ENCODE measurements at regions not wholly inside any gene's neighbourhood (a gene's known extent, or its start where the extent isn't known, plus 50 kb on each side); places are given as distances from the start of the nearest gene placed in this dataset.
"Not testable (repeated sequence)": the region's sequence is repeated elsewhere in the genome, so short reads cannot be mapped to it uniquely, and the experiment has no call there.

DNA sequence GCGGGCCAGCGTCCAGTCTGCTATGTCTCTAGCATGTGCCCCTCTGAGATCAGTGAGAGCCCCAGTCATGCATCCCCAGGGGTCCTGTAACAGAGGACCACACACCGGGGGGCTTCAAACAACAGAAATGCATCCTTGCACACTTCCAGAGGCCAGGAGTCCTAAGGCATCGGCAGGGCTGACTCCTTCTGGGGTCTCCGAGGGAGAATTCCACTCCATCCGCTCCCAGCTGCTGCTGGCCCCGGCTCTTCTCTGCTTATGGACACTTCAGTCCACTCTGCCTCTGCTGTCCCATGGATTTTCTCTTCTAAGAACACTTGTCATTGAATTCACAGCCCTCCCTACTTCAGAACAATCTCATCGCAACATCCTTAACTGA is 157.6 kb downstream of the NPIPB11 start:
- DNase-seq; H3K4me2 ChIP-seq (replicated peaks; ENCODE audit: extremely low read depth, low read length, poor library complexity, severe bottlenecking); H3K4me3 ChIP-seq (replicated peaks in 1 of 3; ENCODE audit: low read depth in 2 of 3, low read length in 3 of 3); H3K9ac ChIP-seq (ENCODE audit: insufficient read depth, low read length, poor library complexity, severe bottlenecking); H2AFZ ChIP-seq (ENCODE audit: insufficient read depth, low read depth, low read length, poor library complexity, severe bottlenecking); H4K20me1 ChIP-seq (ENCODE audit: insufficient read depth, low read length); H3K79me2 ChIP-seq (ENCODE audit: insufficient read depth, low read length); H3K4me3 Mint-ChIP-seq; H3K27me3 Mint-ChIP-seq (ENCODE audit: low read depth in 3 of 3); intact Hi-C loops (cut with micrococcal nuclease); H3K27me3 ChIP-seq (ENCODE audit: control insufficient read depth in 2 of 2, insufficient read depth in 2 of 2, low read length in 2 of 2): not testable (repeated sequence)
- Mint-ChIP-seq H3K36me3 (peaks cover 56 to 70% of the 10 kb centered on the region in 2 donors), H3K9me3 (peaks cover 20 to 35% (median 26%) of the 10 kb centered on the region in 7 donors), H3K4me1 (peaks cover 17% of the 10 kb centered on the region), H3K27ac (peak overlapping the region in 5 of 7 donors; percentile 37 to 93 (median 52))
- Histone ChIP-seq H3K4me1 (ENCODE audit: control insufficient read depth in 1 of 2, insufficient read depth in 2 of 2, low read length in 2 of 2) (peaks cover 12% of the 10 kb centered on the region in 2 donors), H3K36me3 (replicated peaks in 1 of 2; ENCODE audit: control insufficient read depth in 1 of 2, insufficient read depth in 2 of 2, low read length in 2 of 2) (peaks cover 12 to 16% of the 10 kb centered on the region in 2 donors), H3K27ac (ENCODE audit: low read depth in 1 of 2, low read length in 2 of 2) (peak overlapping the region; percentile 62 to 67), H3K9me3 (replicated peaks in 1 of 2; ENCODE audit: control insufficient read depth in 1 of 2, insufficient read depth in 1 of 2, low read length in 2 of 2) (peaks cover 0 to 13% of the 10 kb centered on the region in 2 donors)
- 100% methylated on average over 8 of the region's 8 CpGs for WGBS (ENCODE audit: insufficient coverage)

DNA sequence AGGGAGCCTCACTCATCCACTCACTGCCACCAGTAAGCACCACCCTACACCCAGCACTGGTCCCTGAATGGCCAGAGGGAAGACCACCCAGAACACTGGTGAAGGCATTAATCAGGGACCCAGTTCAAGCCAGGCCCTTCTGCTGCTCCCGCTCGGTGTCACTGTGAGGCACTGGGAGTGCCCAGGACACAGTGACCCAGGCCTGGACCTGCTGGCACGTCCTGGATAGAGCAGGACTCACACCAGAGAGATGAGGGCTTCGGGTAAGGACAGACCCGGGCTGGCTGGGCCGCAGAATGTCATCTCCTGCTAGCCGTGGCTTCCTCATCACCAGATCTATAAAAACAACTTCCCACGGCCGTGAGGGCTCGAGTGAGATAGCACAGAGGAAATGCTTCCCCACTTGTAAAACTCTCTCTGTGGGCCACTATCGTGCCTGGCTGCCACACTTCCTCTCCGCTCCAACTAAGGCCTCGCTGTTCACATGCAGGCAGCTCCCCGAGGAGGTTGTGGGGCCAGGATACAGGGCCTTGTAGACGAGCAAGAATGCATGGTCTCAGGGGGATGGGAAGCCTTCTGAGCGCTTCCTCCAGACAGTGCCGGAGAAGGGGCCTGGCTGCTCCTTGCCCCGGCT is 158.1 kb downstream of the NPIPB11 start:
- H3K9ac ChIP-seq (ENCODE audit: insufficient read depth, low read length, poor library complexity, severe bottlenecking) = peak overlapping the region; percentile 1
- H3K79me2 ChIP-seq (ENCODE audit: insufficient read depth, low read length); H3K27me3 ChIP-seq (ENCODE audit: control insufficient read depth in 2 of 2, insufficient read depth in 2 of 2, low read length in 2 of 2); H3K4me3 ChIP-seq (replicated peaks in 1 of 3; ENCODE audit: low read depth in 2 of 3, low read length in 3 of 3); H4K20me1 ChIP-seq (ENCODE audit: insufficient read depth, low read length); H2AFZ ChIP-seq (ENCODE audit: insufficient read depth, low read depth, low read length, poor library complexity, severe bottlenecking); intact Hi-C loops (cut with micrococcal nuclease); H3K4me2 ChIP-seq (replicated peaks; ENCODE audit: extremely low read depth, low read length, poor library complexity, severe bottlenecking); H3K27me3 Mint-ChIP-seq (ENCODE audit: low read depth in 3 of 3): not testable (repeated sequence)
- peaks cover 12 to 16% of the 10 kb centered on the region in 2 donors for H3K36me3 ChIP-seq (replicated peaks in 1 of 2; ENCODE audit: control insufficient read depth in 1 of 2, insufficient read depth in 2 of 2, low read length in 2 of 2)
- H3K4me1 Mint-ChIP-seq = peaks cover 17% of the 10 kb centered on the region
- H3K4me1 ChIP-seq (ENCODE audit: control insufficient read depth in 1 of 2, insufficient read depth in 2 of 2, low read length in 2 of 2) = peaks cover 12% of the 10 kb centered on the region in 2 donors
- H3K4me3 Mint-ChIP-seq = peak overlapping the region in 1 of 2 donors; percentile 39
- peak; percentile 30 to 57 (median 49) for DNase-seq
- H3K27ac ChIP-seq (ENCODE audit: low read depth in 1 of 2, low read length in 2 of 2) = peak overlapping the region; percentile 62 to 67
- H3K27ac Mint-ChIP-seq = peak overlapping the region; percentile 75 to 93 (median 88)
- 41% methylated on average over 15 of the region's 18 CpGs for WGBS (ENCODE audit: insufficient coverage)
- H3K36me3 Mint-ChIP-seq = peaks cover 57 to 67% of the 10 kb centered on the region in 2 donors
- peaks cover 0 to 13% of the 10 kb centered on the region in 2 donors for H3K9me3 ChIP-seq (replicated peaks in 1 of 2; ENCODE audit: control insufficient read depth in 1 of 2, insufficient read depth in 1 of 2, low read length in 2 of 2)
- peaks cover 20 to 35% (median 26%) of the 10 kb centered on the region in 7 donors for H3K9me3 Mint-ChIP-seq

DNA sequence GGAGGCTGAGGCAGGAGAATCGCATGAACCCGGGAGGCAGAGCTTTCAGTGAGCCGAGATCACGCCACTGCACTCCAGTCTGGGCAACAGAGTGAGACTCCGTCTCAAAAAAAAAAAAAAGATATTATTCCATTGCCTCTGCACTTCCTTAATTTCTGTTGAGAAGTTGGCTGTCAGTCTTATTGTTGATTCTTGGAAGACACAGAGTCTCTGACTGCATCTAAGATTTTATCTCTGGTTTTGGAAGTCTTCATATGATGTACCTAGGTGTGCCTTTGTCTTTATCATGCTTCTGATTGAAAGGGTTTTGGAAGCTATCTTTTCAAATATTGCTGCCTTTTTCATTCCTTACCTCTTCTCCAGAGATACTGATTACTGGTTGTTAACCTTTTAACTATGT is 160.4 kb downstream of the NPIPB11 start:
- H3K27ac Mint-ChIP-seq = peak overlapping the region in 1 of 7 donors; percentile 30
- WGBS (ENCODE audit: insufficient coverage) = no CpG with 5 or more reads among the region's 5 CpGs
- Histone ChIP-seq H3K9me3 (replicated peaks in 1 of 2; ENCODE audit: control insufficient read depth in 1 of 2, insufficient read depth in 1 of 2, low read length in 2 of 2) (peaks cover 0 to 13% of the 10 kb centered on the region in 2 donors), H3K4me1 (ENCODE audit: control insufficient read depth in 1 of 2, insufficient read depth in 2 of 2, low read length in 2 of 2) (peaks cover 12% of the 10 kb centered on the region in 2 donors)
- H3K36me3 ChIP-seq (replicated peaks in 1 of 2; ENCODE audit: control insufficient read depth in 1 of 2, insufficient read depth in 2 of 2, low read length in 2 of 2); DNase-seq; H3K4me3 ChIP-seq (replicated peaks in 1 of 3; ENCODE audit: low read depth in 2 of 3, low read length in 3 of 3); H3K27me3 ChIP-seq (ENCODE audit: control insufficient read depth in 2 of 2, insufficient read depth in 2 of 2, low read length in 2 of 2); H3K79me2 ChIP-seq (ENCODE audit: insufficient read depth, low read length); H3K4me3 Mint-ChIP-seq; H3K9ac ChIP-seq (ENCODE audit: insufficient read depth, low read length, poor library complexity, severe bottlenecking); H4K20me1 ChIP-seq (ENCODE audit: insufficient read depth, low read length); H3K4me2 ChIP-seq (replicated peaks; ENCODE audit: extremely low read depth, low read length, poor library complexity, severe bottlenecking); H3K27ac ChIP-seq (ENCODE audit: low read depth in 1 of 2, low read length in 2 of 2); H3K27me3 Mint-ChIP-seq (ENCODE audit: low read depth in 3 of 3); intact Hi-C loops (cut with micrococcal nuclease); H2AFZ ChIP-seq (ENCODE audit: insufficient read depth, low read depth, low read length, poor library complexity, severe bottlenecking): not testable (repeated sequence)
- peaks cover 17 to 25% (median 24%) of the 10 kb centered on the region in 7 donors for H3K9me3 Mint-ChIP-seq
- peaks cover 43 to 50% of the 10 kb centered on the region in 2 donors for H3K36me3 Mint-ChIP-seq
- H3K4me1 Mint-ChIP-seq = peaks cover 17% of the 10 kb centered on the region
